Brain microvascular endothelial cell (primary cell): ENCODE measurements at regions not wholly inside any gene's neighbourhood (a gene's known extent, or its start where the extent isn't known, plus 50 kb on each side); places are given as distances from the start of the nearest gene placed in this dataset.

Experiments used
- DNase-seq: peaks from one replicate; pipeline ENCODE4 v3.0.0-alpha.2; 2020
- H3K27ac ChIP-seq: fragments of 250-450 bp; sonication (Bioruptor Pico); 2 replicates; pipeline ENCODE4 v1.5.1; 2020; ENCODE audit warnings: mild to moderate bottlenecking, moderate library complexity
- H3K27me3 ChIP-seq: fragments of 250-450 bp; sonication (Bioruptor Pico); replicated peaks from 2 replicates; pipeline ENCODE4 v1.5.1; 2020; ENCODE audit warnings: mild to moderate bottlenecking
- H3K36me3 ChIP-seq: fragments of 250-450 bp; sonication (Bioruptor Pico); replicated peaks from 2 replicates; pipeline ENCODE4 v1.5.1; 2020; ENCODE audit warnings: mild to moderate bottlenecking
- H3K4me3 ChIP-seq: 2 replicates; pipeline ENCODE4 v1.5.1; 2011; ENCODE audit warnings: low read depth, mild to moderate bottlenecking, control low read depth, low read length, moderate library complexity
- in situ Hi-C: cut with HindIII; loops from 2 replicates; pipeline ENCODE4 v1.10.0; 2017; ENCODE audit warnings: low sequenced_read_pairs, low pct_ligation_motif_present
- TF ChIP-seq, protein P1 (sequence below): IDR thresholded peaks from 2 replicates; pipeline ENCODE4 v1.5.1; 2011; ENCODE audit warnings: low read depth, mild to moderate bottlenecking, moderate library complexity, low read length, control low read depth, inconsistent platforms; ENCODE audit errors: missing control alignments

DNA sequence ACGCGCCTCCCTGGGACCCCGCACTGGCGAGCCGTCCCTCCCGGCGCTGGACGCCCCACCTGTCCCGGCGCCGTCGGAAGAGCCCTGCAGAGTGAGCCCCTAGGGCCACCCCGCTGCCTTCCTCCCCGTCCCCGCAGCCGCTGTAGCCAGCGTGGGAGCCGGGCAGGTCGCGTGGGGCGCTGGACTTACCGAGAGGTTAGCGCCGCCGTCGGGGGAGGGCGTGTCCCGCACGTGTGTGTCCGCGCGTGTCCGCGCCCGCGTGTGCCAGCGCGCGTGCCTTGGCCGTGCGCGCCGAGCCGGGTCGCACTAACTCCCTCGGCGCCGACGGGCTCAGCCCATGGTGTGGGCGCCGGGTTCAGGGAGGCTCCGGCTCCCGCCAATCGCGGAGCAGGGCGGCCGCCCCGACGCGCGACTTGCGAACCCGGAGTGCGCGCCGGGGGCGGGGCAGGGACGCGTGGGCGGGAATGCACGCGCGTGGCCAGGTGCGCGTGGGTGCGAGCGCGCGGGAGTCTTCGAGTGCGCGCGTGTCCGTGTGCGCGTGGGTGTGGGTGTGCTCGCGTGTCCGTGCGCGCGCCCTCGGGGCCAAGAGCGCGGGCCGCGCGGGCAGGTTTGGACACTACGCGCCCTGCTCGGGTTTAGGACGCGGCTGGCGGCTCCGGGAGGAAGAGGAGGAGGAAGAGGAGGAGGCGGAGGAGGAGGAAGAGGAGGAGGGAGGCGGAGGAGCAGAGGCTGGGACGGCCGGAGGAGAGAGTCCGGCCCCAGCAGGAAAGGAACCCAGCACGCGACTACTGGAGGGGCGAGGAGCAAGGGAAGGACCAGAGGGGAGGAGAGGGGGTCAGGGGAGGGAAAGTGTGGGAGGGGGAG lies 145.2 kb upstream of the ETS2 start:
- TF ChIP-seq, protein P1, sequence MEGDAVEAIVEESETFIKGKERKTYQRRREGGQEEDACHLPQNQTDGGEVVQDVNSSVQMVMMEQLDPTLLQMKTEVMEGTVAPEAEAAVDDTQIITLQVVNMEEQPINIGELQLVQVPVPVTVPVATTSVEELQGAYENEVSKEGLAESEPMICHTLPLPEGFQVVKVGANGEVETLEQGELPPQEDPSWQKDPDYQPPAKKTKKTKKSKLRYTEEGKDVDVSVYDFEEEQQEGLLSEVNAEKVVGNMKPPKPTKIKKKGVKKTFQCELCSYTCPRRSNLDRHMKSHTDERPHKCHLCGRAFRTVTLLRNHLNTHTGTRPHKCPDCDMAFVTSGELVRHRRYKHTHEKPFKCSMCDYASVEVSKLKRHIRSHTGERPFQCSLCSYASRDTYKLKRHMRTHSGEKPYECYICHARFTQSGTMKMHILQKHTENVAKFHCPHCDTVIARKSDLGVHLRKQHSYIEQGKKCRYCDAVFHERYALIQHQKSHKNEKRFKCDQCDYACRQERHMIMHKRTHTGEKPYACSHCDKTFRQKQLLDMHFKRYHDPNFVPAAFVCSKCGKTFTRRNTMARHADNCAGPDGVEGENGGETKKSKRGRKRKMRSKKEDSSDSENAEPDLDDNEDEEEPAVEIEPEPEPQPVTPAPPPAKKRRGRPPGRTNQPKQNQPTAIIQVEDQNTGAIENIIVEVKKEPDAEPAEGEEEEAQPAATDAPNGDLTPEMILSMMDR: no peak
- H3K4me3 ChIP-seq: peak overlapping the region; percentile 45
- no peak overlapping the region for H3K27ac ChIP-seq
- in situ Hi-C loops: no loop called here
- peaks cover 66% of the 10 kb centered on the region for H3K27me3 ChIP-seq
- H3K36me3 ChIP-seq: no peaks in the 10 kb centered on the region
- no peak for DNase-seq

DNA sequence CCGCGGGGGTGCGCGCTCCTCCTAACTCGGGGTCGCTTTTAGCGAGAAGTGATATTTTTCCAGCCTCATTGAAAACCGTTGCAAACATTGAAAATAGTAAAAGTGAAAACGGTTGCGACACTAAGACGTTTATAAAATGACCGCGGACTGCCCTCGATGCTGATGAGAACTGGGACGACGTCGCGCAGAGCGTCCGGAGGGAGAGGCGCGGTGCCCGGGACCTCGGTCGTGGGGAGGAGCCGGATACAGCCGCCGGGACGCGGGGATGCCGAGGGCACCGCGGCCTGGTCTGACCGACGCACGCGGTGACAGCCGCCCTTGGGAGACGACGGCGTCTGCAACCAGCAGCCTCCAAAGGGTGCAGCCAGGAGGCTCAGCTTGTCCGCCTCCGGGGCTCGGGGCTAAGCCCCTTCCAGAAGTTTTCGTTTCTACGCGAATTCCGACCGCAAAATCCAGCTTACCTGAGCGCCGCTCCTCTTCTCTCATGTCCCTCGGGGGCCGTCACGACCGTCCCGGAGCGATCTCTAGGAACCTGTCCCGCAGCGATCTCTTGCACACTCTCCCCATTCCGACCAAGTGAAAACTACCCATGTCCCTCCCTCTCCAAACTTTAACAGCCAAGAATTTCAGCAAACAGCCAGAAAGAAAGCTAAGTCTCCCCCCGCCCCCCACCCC lies 144.4 kb upstream of the ETS2 start:
- H3K4me3 ChIP-seq: peak overlapping the region; percentile 45
- no peak overlapping the region for H3K27ac ChIP-seq
- in situ Hi-C loops: no loop called here
- DNase-seq: peak; percentile 18
- TF ChIP-seq, protein P1: no peak
- peaks cover 61% of the 10 kb centered on the region for H3K27me3 ChIP-seq
- H3K36me3 ChIP-seq: no peaks in the 10 kb centered on the region

DNA sequence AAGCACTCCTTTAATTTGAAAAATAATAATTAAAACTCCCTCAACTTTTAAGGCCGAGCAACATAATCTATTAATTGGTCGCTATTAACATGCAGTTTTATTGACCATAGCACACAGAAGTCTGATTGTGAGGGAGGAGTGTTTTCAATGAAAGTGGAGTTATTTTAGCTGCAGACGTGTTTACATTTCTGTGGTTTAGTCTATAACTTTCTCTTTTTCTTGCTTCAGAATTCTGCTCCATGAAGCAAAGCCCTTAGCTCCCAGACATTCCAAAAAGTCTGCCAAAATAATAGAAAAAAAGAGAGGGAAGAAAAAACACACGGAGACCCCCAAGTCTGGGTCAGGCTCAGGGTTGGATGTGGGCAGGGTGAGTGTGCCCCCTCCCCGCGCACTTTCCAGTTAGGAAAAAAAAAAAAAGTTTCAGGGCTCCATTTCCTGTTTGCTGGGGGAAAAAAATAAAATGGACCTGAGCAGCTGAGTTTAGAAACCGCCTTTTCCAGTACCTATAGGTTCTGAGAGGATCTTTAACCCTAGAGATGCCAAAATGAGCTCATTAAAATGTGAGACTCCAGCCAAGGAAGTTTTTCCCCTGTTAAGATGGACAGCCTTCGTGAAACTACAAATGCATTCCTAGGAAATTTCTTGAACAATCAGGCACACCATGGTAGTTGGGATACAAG lies 143.7 kb upstream of the ETS2 start:
- Histone ChIP-seq H3K27ac (no peak overlapping the region), H3K36me3 (no peaks in the 10 kb centered on the region), H3K4me3 (no peak overlapping the region), H3K27me3 (peaks cover 55% of the 10 kb centered on the region)
- TF ChIP-seq, protein P1: no peak
- in situ Hi-C loops: no loop called here
- DNase-seq: no peak

DNA sequence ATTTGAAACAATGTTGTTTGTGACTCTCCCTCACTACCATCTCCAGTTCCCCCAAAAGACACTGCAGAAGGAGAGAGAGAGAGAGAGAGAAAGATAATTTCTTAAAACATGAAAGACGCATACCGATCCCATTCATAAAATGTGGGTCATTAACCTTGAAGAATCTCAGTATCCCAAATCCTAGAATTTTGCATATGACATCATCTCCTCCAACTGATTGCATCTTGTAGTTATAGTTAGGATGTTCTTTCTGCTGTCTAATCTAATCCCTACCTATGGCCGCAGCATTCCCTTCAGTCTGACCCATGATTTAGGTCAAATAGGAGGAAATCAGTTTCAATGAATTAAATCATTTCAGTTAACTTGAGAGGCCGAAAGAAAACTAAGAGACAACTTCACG lies 142.4 kb upstream of the ETS2 start:
- in situ Hi-C loops: no loop called here
- DNase-seq: no peak
- H3K27me3 ChIP-seq: peaks cover 51% of the 10 kb centered on the region

DNA sequence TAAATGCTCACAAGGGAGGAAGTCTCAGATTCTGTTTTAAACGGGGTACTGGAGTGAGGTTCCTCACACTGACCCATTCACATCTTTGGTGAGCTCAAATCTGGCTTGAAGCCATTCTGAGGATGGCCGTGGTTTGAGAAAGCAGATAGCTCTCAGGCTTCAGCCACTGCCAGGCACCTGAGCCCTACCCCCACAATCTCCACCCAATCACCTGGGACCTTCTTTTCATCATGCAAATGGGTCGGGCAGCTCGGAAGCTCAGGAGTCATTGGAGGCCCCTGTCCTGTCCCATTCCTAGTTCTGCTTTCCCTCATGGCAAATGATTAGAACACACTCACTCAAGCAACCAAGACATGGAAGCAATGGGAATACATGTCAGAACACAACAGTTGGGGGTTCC lies 141.4 kb upstream of the ETS2 start:
- Histone ChIP-seq H3K36me3 (no peaks in the 10 kb centered on the region), H3K27ac (no peak overlapping the region), H3K4me3 (no peak overlapping the region), H3K27me3 (peaks cover 50% of the 10 kb centered on the region)
- DNase-seq: no peak
- in situ Hi-C loops: no loop called here
- TF ChIP-seq, protein P1: no peak

More for the DNA sequence above, 142.4 kb upstream of the ETS2 start:
- Histone ChIP-seq H3K27ac (no peak overlapping the region), H3K36me3 (no peaks in the 10 kb centered on the region), H3K4me3 (no peak overlapping the region)
- TF ChIP-seq, protein P1: no peak
